HTR-8/SVneo (cell line): ENCODE measurements at regions not wholly inside any gene's neighbourhood (a gene's known extent, or its start where the extent isn't known, plus 50 kb on each side); places are given as distances from the start of the nearest gene placed in this dataset.
A peak's percentile ranks its signal among the peaks of the same experiment; 100 is the strongest.

ENCODE experiments used
- DNase-seq: peaks from one replicate; pipeline ENCODE4 v3.0.0; 2011; ENCODE audit warnings: low spot score, mixed read lengths; ENCODE audit not compliant: insufficient read length
- FAIRE-seq: peaks from 2 replicates; lab custom pipeline; 2011; peaks lifted over from hg19 to GRCh38; lab: Jason Lieb, UNC

- no peak for FAIRE-seq
- no peak for DNase-seq
Observed at GRCh38 chr14:53896726-53897125, 59.9 kb downstream of the BMP4 start.

GRCh38 chr14:53894456-53894855 lies 62.2 kb downstream of the BMP4 start:
- no peak for FAIRE-seq
- DNase-seq = peak; percentile 60

GRCh38 chr14:53893374-53893773 lies 63.3 kb downstream of the BMP4 start:
- FAIRE-seq = no peak
- DNase-seq = no peak

GRCh38 chr14:53890611-53891101 lies 66.0 kb downstream of the BMP4 start:
- no peak for DNase-seq
- peak; percentile 55 for FAIRE-seq

- peak; percentile 33 for FAIRE-seq
Observed at GRCh38 chr14:53888535-53889386, 67.9 kb downstream of the BMP4 start.

GRCh38 chr14:53885136-53885640 lies 71.4 kb downstream of the BMP4 start:
- DNase-seq = no peak
- no peak for FAIRE-seq

More at GRCh38 chr14:53888535-53889386, 67.9 kb downstream of the BMP4 start:
- no peak for DNase-seq

- peak; percentile 36 for FAIRE-seq
- DNase-seq = no peak
Observed at GRCh38 chr14:53884601-53885000, 72.0 kb downstream of the BMP4 start.

- FAIRE-seq = no peak
- DNase-seq = no peak
Observed at GRCh38 chr14:53883739-53884138, 72.9 kb downstream of the BMP4 start.

GRCh38 chr14:53882684-53883083 lies 73.9 kb downstream of the BMP4 start:
- peak; percentile 13 for FAIRE-seq
- no peak for DNase-seq

GRCh38 chr14:53881921-53882320 lies 74.7 kb downstream of the BMP4 start:
- no peak for DNase-seq
- FAIRE-seq = peak; percentile 28

GRCh38 chr14:53881161-53881871 lies 75.3 kb downstream of the BMP4 start:
- DNase-seq (peak; percentile 42), FAIRE-seq (peak; percentile 16)

GRCh38 chr14:53880761-53881160 lies 75.9 kb downstream of the BMP4 start:
- DNase-seq (no peak), FAIRE-seq (no peak)

GRCh38 chr14:53879747-53880146 lies 76.9 kb downstream of the BMP4 start:
- FAIRE-seq (no peak), DNase-seq (no peak)

GRCh38 chr14:53879022-53879686 lies 77.5 kb downstream of the BMP4 start:
- FAIRE-seq (peak; percentile 31), DNase-seq (no peak)

- no peak for FAIRE-seq
- DNase-seq = no peak
Observed at GRCh38 chr14:53875324-53875897, 81.2 kb downstream of the BMP4 start.

GRCh38 chr14:53874704-53875103 lies 81.9 kb downstream of the BMP4 start:
- FAIRE-seq (no peak), DNase-seq (no peak)

- FAIRE-seq (no peak), DNase-seq (no peak)
Observed at GRCh38 chr14:53872681-53873089, 83.9 kb downstream of the BMP4 start.

GRCh38 chr14:53871951-53872350 lies 84.7 kb downstream of the BMP4 start:
- no peak for DNase-seq

GRCh38 chr14:53871011-53871410 lies 85.6 kb downstream of the BMP4 start:
- no peak for DNase-seq
- FAIRE-seq = no peak

More at GRCh38 chr14:53871951-53872350, 84.7 kb downstream of the BMP4 start:
- FAIRE-seq = peak; percentile 64

- DNase-seq (no peak), FAIRE-seq (no peak)
Observed at GRCh38 chr14:53865711-53866110, 90.9 kb downstream of the BMP4 start.
